ENCODE measurements at regions not wholly inside any gene's neighbourhood (a gene's known extent, or its start where the extent isn't known, plus 50 kb on each side); places are given as distances from the start of the nearest gene placed in this dataset.

GRCh38 chr9:81460693-81461092 lies 228.7 kb downstream of the TLE1 start:
- Histone ChIP-seq H3K4me1 (ENCODE audit: control insufficient read depth in 2 of 2, insufficient read depth in 1 of 2, low read depth in 1 of 2, low read length in 2 of 2) (peaks cover 0 to 2% of the 10 kb centered on the region in 2 donors), H3K9ac (ENCODE audit: low read depth, low read length, poor library complexity) (no peak overlapping the region), H2BK12ac (ENCODE audit: low read length) (no peak overlapping the region), H3K27me3 (ENCODE audit: control insufficient read depth in 3 of 3, insufficient read depth in 3 of 3, low read depth in 1 of 3, low read length in 3 of 3) (no peaks in the 10 kb centered on the region), H4K8ac (ENCODE audit: low read depth, low read length) (no peak overlapping the region), H4K91ac (ENCODE audit: low read depth, low read length, poor library complexity) (no peak overlapping the region), H2AK5ac (ENCODE audit: low read depth, low read length) (no peak overlapping the region), H3K14ac (ENCODE audit: low read length) (no peak overlapping the region), H3K4me3 (ENCODE audit: low read length in 2 of 2) (no peak overlapping the region), H3K4ac (ENCODE audit: low read length) (no peak overlapping the region), H3K9me3 (replicated peaks in 1 of 2; ENCODE audit: control insufficient read depth in 2 of 2, insufficient read depth in 1 of 2, low read depth in 1 of 2, low read length in 2 of 2) (no peaks in the 10 kb centered on the region), H3K4me2 (ENCODE audit: insufficient read depth, low read length, poor library complexity, severe bottlenecking) (no peak overlapping the region), H2BK120ac (ENCODE audit: low read depth, low read length) (no peak overlapping the region), H2BK15ac (ENCODE audit: low read length) (no peak overlapping the region), H3K23ac (ENCODE audit: low read depth, low read length, poor library complexity) (no peak overlapping the region), H2BK5ac (ENCODE audit: low read length) (no peak overlapping the region), H3K79me1 (ENCODE audit: low read depth, low read length) (no peaks in the 10 kb centered on the region), H3K18ac (ENCODE audit: low read length) (no peak overlapping the region), H3K27ac (replicated peaks; ENCODE audit: low read length) (no peak overlapping the region), H3K36me3 (replicated peaks in 1 of 2; ENCODE audit: control insufficient read depth in 2 of 2, insufficient read depth in 2 of 2, low read length in 2 of 2) (no peaks in the 10 kb centered on the region), H2AFZ (ENCODE audit: low read length) (no peak overlapping the region)
- DNase-seq (ENCODE audit: low spot score): no peak
- WGBS, 2 donors (ENCODE audit: extremely low coverage in 2 of 2, insufficient read length in 2 of 2, insufficient replicate concordance in 1 of 2): no CpG with 5 or more reads among the region's 1 CpG

- Histone ChIP-seq H4K91ac (ENCODE audit: low read depth, low read length, poor library complexity) (no peak overlapping the region), H3K27ac (replicated peaks; ENCODE audit: low read length) (no peak overlapping the region), H2BK15ac (ENCODE audit: low read length) (no peak overlapping the region), H2AK5ac (ENCODE audit: low read depth, low read length) (no peak overlapping the region), H2AFZ (ENCODE audit: low read length) (no peak overlapping the region), H3K14ac (ENCODE audit: low read length) (no peak overlapping the region), H2BK120ac (ENCODE audit: low read depth, low read length) (no peak overlapping the region), H3K23ac (ENCODE audit: low read depth, low read length, poor library complexity) (no peak overlapping the region), H3K4me2 (ENCODE audit: insufficient read depth, low read length, poor library complexity, severe bottlenecking) (no peak overlapping the region), H3K18ac (ENCODE audit: low read length) (no peak overlapping the region), H3K27me3 (ENCODE audit: control insufficient read depth in 3 of 3, insufficient read depth in 3 of 3, low read depth in 1 of 3, low read length in 3 of 3) (no peaks in the 10 kb centered on the region), H3K4me1 (ENCODE audit: control insufficient read depth in 2 of 2, insufficient read depth in 1 of 2, low read depth in 1 of 2, low read length in 2 of 2) (peaks cover 0 to 3% of the 10 kb centered on the region in 2 donors), H3K9ac (ENCODE audit: low read depth, low read length, poor library complexity) (no peak overlapping the region), H3K9me3 (replicated peaks in 1 of 2; ENCODE audit: control insufficient read depth in 2 of 2, insufficient read depth in 1 of 2, low read depth in 1 of 2, low read length in 2 of 2) (no peaks in the 10 kb centered on the region), H4K8ac (ENCODE audit: low read depth, low read length) (no peak overlapping the region), H3K79me1 (ENCODE audit: low read depth, low read length) (no peaks in the 10 kb centered on the region), H3K4ac (ENCODE audit: low read length) (no peak overlapping the region), H3K36me3 (replicated peaks in 1 of 2; ENCODE audit: control insufficient read depth in 2 of 2, insufficient read depth in 2 of 2, low read length in 2 of 2) (no peaks in the 10 kb centered on the region), H3K4me3 (ENCODE audit: low read length in 2 of 2) (no peak overlapping the region), H2BK5ac (ENCODE audit: low read length) (no peak overlapping the region), H2BK12ac (ENCODE audit: low read length) (no peak overlapping the region)
- no peak for DNase-seq (ENCODE audit: low spot score)
These were observed 229.8 kb downstream of the TLE1 start for GRCh38 chr9:81459591-81459990.

GRCh38 chr9:81456431-81457006 lies 232.8 kb downstream of the TLE1 start:
- peaks cover 0 to 3% of the 10 kb centered on the region in 2 donors for H3K4me1 ChIP-seq (ENCODE audit: control insufficient read depth in 2 of 2, insufficient read depth in 1 of 2, low read depth in 1 of 2, low read length in 2 of 2)
- H4K91ac ChIP-seq (ENCODE audit: low read depth, low read length, poor library complexity): no peak overlapping the region
- H3K36me3 ChIP-seq (replicated peaks in 1 of 2; ENCODE audit: control insufficient read depth in 2 of 2, insufficient read depth in 2 of 2, low read length in 2 of 2): no peaks in the 10 kb centered on the region
- no peak overlapping the region for H2BK12ac ChIP-seq (ENCODE audit: low read length)
- H3K9me3 ChIP-seq (replicated peaks in 1 of 2; ENCODE audit: control insufficient read depth in 2 of 2, insufficient read depth in 1 of 2, low read depth in 1 of 2, low read length in 2 of 2): no peaks in the 10 kb centered on the region
- no peak overlapping the region for H3K9ac ChIP-seq (ENCODE audit: low read depth, low read length, poor library complexity)
- H3K23ac ChIP-seq (ENCODE audit: low read depth, low read length, poor library complexity): no peak overlapping the region
- H3K4me2 ChIP-seq (ENCODE audit: insufficient read depth, low read length, poor library complexity, severe bottlenecking): no peak overlapping the region
- H3K18ac ChIP-seq (ENCODE audit: low read length): no peak overlapping the region
- H4K8ac ChIP-seq (ENCODE audit: low read depth, low read length): no peak overlapping the region
- no peak overlapping the region for H3K27ac ChIP-seq (replicated peaks; ENCODE audit: low read length)
- H3K14ac ChIP-seq (ENCODE audit: low read length): no peak overlapping the region
- H3K27me3 ChIP-seq (ENCODE audit: control insufficient read depth in 3 of 3, insufficient read depth in 3 of 3, low read depth in 1 of 3, low read length in 3 of 3): no peaks in the 10 kb centered on the region
- no peak for DNase-seq (ENCODE audit: low spot score)
- H2BK120ac ChIP-seq (ENCODE audit: low read depth, low read length): no peak overlapping the region
- H2AFZ ChIP-seq (ENCODE audit: low read length): no peak overlapping the region
- H3K4me3 ChIP-seq (ENCODE audit: low read length in 2 of 2): no peak overlapping the region
- H2AK5ac ChIP-seq (ENCODE audit: low read depth, low read length): no peak overlapping the region
- WGBS, 2 donors (ENCODE audit: extremely low coverage in 2 of 2, insufficient read length in 2 of 2, insufficient replicate concordance in 1 of 2): no CpG with 5 or more reads among the region's 2 CpGs
- no peaks in the 10 kb centered on the region for H3K79me1 ChIP-seq (ENCODE audit: low read depth, low read length)
- H3K4ac ChIP-seq (ENCODE audit: low read length): no peak overlapping the region
- H2BK5ac ChIP-seq (ENCODE audit: low read length): no peak overlapping the region
- no peak overlapping the region for H2BK15ac ChIP-seq (ENCODE audit: low read length)

- no peaks in the 10 kb centered on the region for H3K79me1 ChIP-seq (ENCODE audit: low read depth, low read length)
- H3K18ac ChIP-seq (ENCODE audit: low read length): no peak overlapping the region
- no CpG with 5 or more reads among the region's 4 CpGs for WGBS, 2 donors (ENCODE audit: extremely low coverage in 2 of 2, insufficient read length in 2 of 2, insufficient replicate concordance in 1 of 2)
- H2BK120ac ChIP-seq (ENCODE audit: low read depth, low read length): no peak overlapping the region
- no peaks in the 10 kb centered on the region for H3K9me3 ChIP-seq (replicated peaks in 1 of 2; ENCODE audit: control insufficient read depth in 2 of 2, insufficient read depth in 1 of 2, low read depth in 1 of 2, low read length in 2 of 2)
- no peak for DNase-seq (ENCODE audit: low spot score)
- H2BK5ac ChIP-seq (ENCODE audit: low read length): no peak overlapping the region
- H3K14ac ChIP-seq (ENCODE audit: low read length): no peak overlapping the region
- no peak overlapping the region for H4K8ac ChIP-seq (ENCODE audit: low read depth, low read length)
- H3K4me1 ChIP-seq (ENCODE audit: control insufficient read depth in 2 of 2, insufficient read depth in 1 of 2, low read depth in 1 of 2, low read length in 2 of 2): peaks cover 0 to 3% of the 10 kb centered on the region in 2 donors
- no peak overlapping the region for H3K9ac ChIP-seq (ENCODE audit: low read depth, low read length, poor library complexity)
- H2BK12ac ChIP-seq (ENCODE audit: low read length): no peak overlapping the region
- no peak overlapping the region for H3K4me3 ChIP-seq (ENCODE audit: low read length in 2 of 2)
- no peak overlapping the region for H2AK5ac ChIP-seq (ENCODE audit: low read depth, low read length)
- H3K27ac ChIP-seq (replicated peaks; ENCODE audit: low read length): no peak overlapping the region
- H3K36me3 ChIP-seq (replicated peaks in 1 of 2; ENCODE audit: control insufficient read depth in 2 of 2, insufficient read depth in 2 of 2, low read length in 2 of 2): no peaks in the 10 kb centered on the region
- no peak overlapping the region for H4K91ac ChIP-seq (ENCODE audit: low read depth, low read length, poor library complexity)
- no peak overlapping the region for H2BK15ac ChIP-seq (ENCODE audit: low read length)
- no peak overlapping the region for H2AFZ ChIP-seq (ENCODE audit: low read length)
- H3K4ac ChIP-seq (ENCODE audit: low read length): no peak overlapping the region
- H3K23ac ChIP-seq (ENCODE audit: low read depth, low read length, poor library complexity): no peak overlapping the region
- H3K27me3 ChIP-seq (ENCODE audit: control insufficient read depth in 3 of 3, insufficient read depth in 3 of 3, low read depth in 1 of 3, low read length in 3 of 3): no peaks in the 10 kb centered on the region
- no peak overlapping the region for H3K4me2 ChIP-seq (ENCODE audit: insufficient read depth, low read length, poor library complexity, severe bottlenecking)
These were observed 233.7 kb downstream of the TLE1 start for GRCh38 chr9:81455462-81456219.
